ENCODE measurements at regions not wholly inside any gene's neighbourhood (a gene's known extent, or its start where the extent isn't known, plus 50 kb on each side); places are given as distances from the start of the nearest gene placed in this dataset.

DNA sequence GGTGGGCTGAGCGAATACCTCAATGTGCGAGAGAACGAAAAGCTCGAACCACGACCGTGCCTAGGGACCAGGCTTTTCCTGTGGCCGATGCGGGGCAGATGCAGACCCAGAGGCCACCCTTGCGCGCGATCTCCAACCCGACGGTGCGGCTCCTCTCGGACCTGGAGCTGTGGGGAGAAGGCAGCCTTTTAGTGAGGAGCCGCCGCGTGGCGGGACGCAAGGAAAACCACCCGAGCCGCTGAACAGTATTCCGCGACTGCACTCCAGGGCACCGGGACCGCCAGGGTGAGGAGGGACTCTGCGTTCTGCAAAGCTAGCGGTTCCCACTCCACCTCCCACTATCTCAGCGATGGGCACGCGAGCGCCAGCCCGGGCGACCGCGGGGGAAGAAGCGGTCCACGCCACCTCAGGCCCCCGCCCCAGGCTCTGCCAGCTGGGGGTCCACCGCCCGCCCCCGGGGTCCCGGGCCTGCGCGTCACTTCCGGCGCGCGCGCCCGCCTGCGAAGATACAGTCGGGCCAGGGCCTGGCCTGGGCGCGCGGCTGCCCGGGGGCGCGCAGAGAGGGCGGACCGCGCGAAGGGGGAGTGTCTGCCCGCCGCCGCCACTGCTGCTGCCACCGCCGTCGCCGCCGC is 66.5 kb upstream of the PRKACB start:
- TF ChIP-seq, protein P1, sequence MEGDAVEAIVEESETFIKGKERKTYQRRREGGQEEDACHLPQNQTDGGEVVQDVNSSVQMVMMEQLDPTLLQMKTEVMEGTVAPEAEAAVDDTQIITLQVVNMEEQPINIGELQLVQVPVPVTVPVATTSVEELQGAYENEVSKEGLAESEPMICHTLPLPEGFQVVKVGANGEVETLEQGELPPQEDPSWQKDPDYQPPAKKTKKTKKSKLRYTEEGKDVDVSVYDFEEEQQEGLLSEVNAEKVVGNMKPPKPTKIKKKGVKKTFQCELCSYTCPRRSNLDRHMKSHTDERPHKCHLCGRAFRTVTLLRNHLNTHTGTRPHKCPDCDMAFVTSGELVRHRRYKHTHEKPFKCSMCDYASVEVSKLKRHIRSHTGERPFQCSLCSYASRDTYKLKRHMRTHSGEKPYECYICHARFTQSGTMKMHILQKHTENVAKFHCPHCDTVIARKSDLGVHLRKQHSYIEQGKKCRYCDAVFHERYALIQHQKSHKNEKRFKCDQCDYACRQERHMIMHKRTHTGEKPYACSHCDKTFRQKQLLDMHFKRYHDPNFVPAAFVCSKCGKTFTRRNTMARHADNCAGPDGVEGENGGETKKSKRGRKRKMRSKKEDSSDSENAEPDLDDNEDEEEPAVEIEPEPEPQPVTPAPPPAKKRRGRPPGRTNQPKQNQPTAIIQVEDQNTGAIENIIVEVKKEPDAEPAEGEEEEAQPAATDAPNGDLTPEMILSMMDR (IDR thresholded peaks at IDR 0.05; ENCODE audit: low read depth, low read length) = no peak
- TF ChIP-seq EZH2phosphoT487 (IDR thresholded peaks at IDR 0.05; ENCODE audit: low read depth) = no peak

Data from OCI-LY3 (cell line).